ENCODE measurements at regions not wholly inside any gene's neighbourhood (a gene's known extent, or its start where the extent isn't known, plus 50 kb on each side); places are given as distances from the start of the nearest gene placed in this dataset.

GRCh38 chr3:106611841-106612240, 743.0 kb upstream of the CBLB start:
- DNase-seq (ENCODE audit: low read depth in 2 of 2) = no peak

- DNase-seq (ENCODE audit: low read depth in 2 of 2) = no peak
These were observed 747.7 kb upstream of the CBLB start for GRCh38 chr3:106616556-106616955.

DNA sequence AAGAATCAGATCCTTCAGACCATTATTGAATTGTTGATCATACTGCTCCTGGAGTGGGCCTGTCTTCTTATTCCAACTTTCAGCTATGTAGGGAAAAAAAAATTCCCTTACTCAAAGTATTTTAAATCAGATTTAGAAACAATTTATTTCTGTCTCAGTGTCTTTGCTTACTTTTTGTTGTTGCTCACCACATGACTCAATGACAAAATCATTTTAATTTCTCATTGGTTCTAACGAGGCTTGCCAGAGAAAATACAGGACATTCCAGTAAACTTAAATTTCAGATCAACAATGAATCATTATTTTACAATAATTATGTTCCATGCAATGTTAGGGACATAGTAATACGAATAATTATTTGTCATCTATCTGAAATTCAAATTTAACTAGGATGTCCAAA, 748.5 kb upstream of the CBLB start:
- DNase-seq (ENCODE audit: low read depth in 2 of 2) = no peak

GRCh38 chr3:106620646-106621045, 751.8 kb upstream of the CBLB start:
- DNase-seq (ENCODE audit: low read depth in 2 of 2) = no peak

DNA sequence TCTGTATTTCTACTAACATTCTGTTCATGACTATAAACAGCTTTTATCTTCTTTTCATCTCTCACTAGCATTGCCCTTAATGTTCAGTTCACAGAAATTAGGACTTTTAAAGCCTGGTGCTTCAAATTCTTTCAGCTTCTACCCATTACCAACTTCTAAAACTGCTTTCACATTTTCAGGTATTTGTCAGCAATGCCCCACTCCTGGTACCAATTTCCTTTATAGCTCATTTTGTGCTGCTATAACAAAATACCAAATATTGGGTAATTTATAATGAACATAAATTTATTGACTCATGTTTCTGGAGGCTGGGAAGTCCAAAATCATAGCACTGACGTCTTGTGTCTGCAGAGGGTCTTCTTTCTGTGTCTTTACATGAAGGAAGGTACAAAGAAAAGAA, 753.1 kb upstream of the CCDC54 start:
- DNase-seq (ENCODE audit: low read depth in 2 of 2) = no peak

- no peak for DNase-seq (ENCODE audit: low read depth in 2 of 2)
These were observed 748.8 kb upstream of the CCDC54 start for GRCh38 chr3:106628407-106628806.

DNA sequence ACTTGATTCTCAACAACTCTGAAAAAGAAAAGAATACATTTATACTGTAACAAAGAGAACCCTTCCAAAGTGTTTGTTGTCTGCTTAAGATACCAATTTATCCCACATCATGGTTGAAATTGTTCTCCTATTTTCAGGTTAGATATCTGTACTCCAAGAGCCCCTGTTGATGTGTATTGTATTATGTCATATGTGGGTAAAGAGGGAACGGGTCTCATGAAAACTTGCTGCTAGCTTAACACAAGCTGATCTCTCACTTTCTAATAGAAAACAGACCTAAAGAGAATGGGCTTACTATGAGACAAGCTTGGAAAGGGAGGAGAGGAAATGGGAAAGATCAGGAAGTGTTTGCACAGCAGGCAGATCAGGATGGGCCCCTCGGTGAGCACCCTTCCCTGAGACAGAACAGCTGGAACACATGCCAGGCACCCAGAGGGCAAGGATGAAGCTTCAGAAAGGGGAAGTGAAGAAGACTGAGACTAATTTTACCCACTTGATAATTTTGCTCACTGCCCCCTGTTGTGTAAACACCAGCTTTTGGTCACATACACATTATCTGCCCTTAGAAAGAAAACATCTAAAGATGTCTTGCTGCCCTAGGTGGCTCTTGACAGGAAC, 747.9 kb upstream of the CCDC54 start:
- no peak for DNase-seq (ENCODE audit: low read depth in 2 of 2)

DNA sequence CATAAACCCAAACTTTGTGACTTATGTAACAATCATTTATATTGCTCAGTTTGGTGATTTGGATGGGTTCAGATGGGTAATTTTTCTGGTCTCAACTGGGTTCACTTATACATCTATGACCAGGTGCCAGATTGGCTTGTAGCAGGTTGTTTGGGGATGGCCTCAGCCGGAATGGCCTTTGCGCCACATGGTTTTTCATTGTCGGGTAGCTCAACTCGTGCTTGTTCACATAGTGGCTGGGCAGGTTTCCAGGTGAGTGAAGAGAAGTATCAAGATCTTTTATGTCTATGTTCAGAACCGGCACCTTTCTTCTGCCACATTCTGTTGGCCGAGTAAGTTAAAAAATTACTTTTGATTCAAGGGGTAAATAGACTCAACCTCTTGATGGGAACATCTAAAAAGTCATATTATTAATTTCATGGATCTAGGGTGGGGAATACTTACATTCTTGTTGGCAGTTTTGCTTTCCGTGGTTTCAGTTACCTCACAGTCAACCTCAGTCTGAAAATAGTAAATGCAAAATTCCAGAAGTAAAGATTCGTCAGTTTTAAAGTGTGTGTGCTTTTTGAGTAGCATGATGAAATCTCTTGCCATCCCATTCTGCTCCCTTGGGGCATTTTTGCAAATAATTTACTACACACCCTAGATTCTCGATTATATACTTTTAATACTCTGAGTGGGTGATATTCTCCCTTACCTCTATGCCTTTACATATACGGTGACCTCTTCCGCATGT, 745.7 kb upstream of the CCDC54 start:
- DNase-seq (ENCODE audit: low read depth in 2 of 2) = peak; percentile 35 to 37

- DNase-seq (ENCODE audit: low read depth in 2 of 2) = peak; percentile 91 to 92
These were observed 742.0 kb upstream of the CCDC54 start for GRCh38 chr3:106635271-106635670.

- DNase-seq (ENCODE audit: low read depth in 2 of 2) = peak; percentile 9 to 13
These were observed 741.4 kb upstream of the CCDC54 start for GRCh38 chr3:106635826-106636225.

GRCh38 chr3:106640353-106640752, 736.9 kb upstream of the CCDC54 start:
- DNase-seq (ENCODE audit: low read depth in 2 of 2) = no peak

DNA sequence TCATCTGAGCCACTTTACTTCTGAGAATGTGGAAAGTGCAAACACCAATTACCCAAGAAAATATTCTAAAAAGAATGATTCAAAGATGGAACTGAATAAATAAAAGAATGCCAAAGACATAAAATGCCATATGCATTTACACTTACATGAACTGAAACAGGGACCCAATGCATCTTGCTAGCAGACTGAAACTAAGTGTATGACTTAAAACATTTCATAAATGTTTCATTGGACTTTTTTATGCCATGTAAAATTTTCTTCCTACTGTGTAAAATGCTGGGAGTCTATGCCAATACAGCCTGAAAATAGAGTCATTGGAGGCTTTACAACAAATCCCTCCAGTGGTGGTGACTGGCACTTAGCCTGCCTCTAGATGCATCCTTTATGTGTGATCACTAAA, 735.1 kb upstream of the CCDC54 start:
- no peak for DNase-seq (ENCODE audit: low read depth in 2 of 2)

DNA sequence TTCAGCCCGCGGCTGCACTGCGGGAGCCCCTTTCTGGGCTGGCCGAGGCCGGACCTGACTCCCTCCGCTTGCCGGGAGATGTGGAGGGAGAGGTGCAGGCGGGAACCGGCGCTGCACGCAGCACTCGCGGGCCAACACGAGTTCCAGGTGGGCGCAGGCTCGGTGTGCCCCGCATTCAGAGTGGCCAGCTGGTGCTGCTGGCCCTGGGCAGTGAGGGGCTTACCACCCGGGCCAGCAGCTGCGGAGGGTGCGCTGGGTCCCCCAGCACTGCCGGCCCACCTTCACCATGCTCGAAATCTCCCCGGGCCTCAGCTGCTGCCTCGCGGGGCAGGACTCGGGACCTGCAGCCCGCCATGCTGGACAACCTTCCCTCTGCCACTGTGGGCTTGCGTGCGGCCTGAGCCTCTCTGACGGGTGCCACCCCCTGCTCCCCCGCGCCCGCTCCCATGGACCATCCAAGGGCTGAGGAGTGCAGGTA, 733.5 kb upstream of the CCDC54 start:
- DNase-seq (ENCODE audit: low read depth in 2 of 2) = no peak

- DNase-seq (ENCODE audit: low read depth in 2 of 2) = no peak
These were observed 703.2 kb upstream of the CCDC54 start for GRCh38 chr3:106673926-106674569.

DNA sequence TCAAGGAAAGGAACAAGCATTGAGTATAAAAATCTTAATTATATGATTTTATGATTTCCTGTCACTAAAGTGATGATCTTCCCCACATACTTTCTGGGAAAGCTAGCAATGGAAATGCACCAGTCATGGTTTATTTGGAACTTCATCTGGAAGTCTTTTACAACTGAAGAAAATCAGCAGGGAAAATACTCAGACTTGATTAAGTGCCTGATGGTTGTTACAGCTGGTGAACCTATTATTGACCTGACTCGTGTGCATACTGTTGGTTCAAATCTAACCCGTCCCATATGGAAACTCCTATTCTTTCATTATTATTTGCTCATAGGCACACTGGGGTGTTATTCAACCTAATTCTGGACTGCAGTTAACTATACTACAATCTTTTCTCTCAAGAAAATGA, 701.8 kb upstream of the CCDC54 start:
- no peak for DNase-seq (ENCODE audit: low read depth in 2 of 2)

- DNase-seq (ENCODE audit: low read depth in 2 of 2) = no peak
These were observed 698.4 kb upstream of the CCDC54 start for GRCh38 chr3:106678657-106679390.

GRCh38 chr3:106683953-106684620, 693.2 kb upstream of the CCDC54 start:
- no peak for DNase-seq (ENCODE audit: low read depth in 2 of 2)

- no peak for DNase-seq (ENCODE audit: low read depth in 2 of 2)
These were observed 691.5 kb upstream of the CCDC54 start for GRCh38 chr3:106685745-106686144.

GRCh38 chr3:106687905-106688304, 689.3 kb upstream of the CCDC54 start:
- no peak for DNase-seq (ENCODE audit: low read depth in 2 of 2)

- peak; percentile 83 to 87 for DNase-seq (ENCODE audit: low read depth in 2 of 2)
These were observed 688.8 kb upstream of the CCDC54 start for GRCh38 chr3:106688464-106688863.

DNA sequence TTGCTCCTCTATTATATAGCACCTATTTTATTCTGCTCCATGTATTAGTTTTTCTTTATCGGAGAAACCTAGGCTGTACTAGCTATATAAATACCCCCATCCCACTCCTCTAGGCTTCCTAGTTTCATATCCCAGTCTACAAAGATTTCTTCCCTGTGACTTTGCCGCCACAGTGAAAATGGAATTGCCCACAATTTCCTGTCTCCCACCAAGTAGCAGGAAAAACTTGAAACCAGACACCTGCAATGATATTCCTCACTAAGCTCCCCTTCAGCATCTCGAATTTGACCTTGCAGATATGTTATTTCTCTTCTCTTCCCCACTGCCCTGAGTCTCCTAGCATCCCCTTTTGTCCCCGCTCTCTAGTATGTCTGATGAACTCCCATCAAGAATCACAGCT, 685.8 kb upstream of the CCDC54 start:
- DNase-seq (ENCODE audit: low read depth in 2 of 2) = no peak

GRCh38 chr3:106692624-106693023, 684.6 kb upstream of the CCDC54 start:
- DNase-seq (ENCODE audit: low read depth in 2 of 2) = peak; percentile 26 to 31

Measured in fibroblast of skin of left quadriceps (primary cell).